ENCODE measurements at regions not wholly inside any gene's neighbourhood (a gene's known extent, or its start where the extent isn't known, plus 50 kb on each side); places are given as distances from the start of the nearest gene placed in this dataset.

GRCh38 chr4:33193109-33193508 lies 2472.9 kb downstream of the PCDH7 start:
- Mint-ChIP-seq H3K27ac (no peak overlapping the region), H3K4me1 (peaks cover 0 to 4% of the 10 kb centered on the region in 2 experiments; a peak in 2 of 4 replicates), H3K4me3 (no peak overlapping the region), H3K36me3 (ENCODE audit: insufficient read depth in 1 of 3, low read depth in 3 of 3) (peaks cover 0 to 4% (median 0%) of the 10 kb centered on the region in 3 experiments; a peak in 3 of 7 replicates), H3K9me3 (peaks cover 2 to 4% of the 10 kb centered on the region in 2 experiments; a peak in 2 of 5 replicates), H3K27me3 (ENCODE audit: low read depth) (no peaks in the 10 kb centered on the region)
- Histone ChIP-seq H2BK12ac (ENCODE audit: insufficient read length, low read depth, low read length) (no peak overlapping the region), H3K9me3 (ENCODE audit: control insufficient read depth, low read depth, low read length) (no peaks in the 10 kb centered on the region), H3K4me1 (ENCODE audit: insufficient read depth, low read length) (no peaks in the 10 kb centered on the region), H3K27me3 (ENCODE audit: insufficient read depth, low read length) (no peaks in the 10 kb centered on the region), H3K56ac (ENCODE audit: insufficient read length, low read depth, low read length) (no peak overlapping the region), H2BK120ac (ENCODE audit: low read depth, low read length, poor library complexity, severe bottlenecking) (no peak overlapping the region), H2BK5ac (ENCODE audit: insufficient read length, low read length) (no peak overlapping the region), H3K79me1 (ENCODE audit: insufficient read depth, low read depth, low read length, poor library complexity, severe bottlenecking) (no peaks in the 10 kb centered on the region), H3K4me2 (ENCODE audit: insufficient read depth, insufficient read length, low read length) (no peak overlapping the region), H3K18ac (ENCODE audit: insufficient read length, low read depth, low read length) (no peak overlapping the region), H4K5ac (ENCODE audit: insufficient read length, low read depth, low read length) (no peak overlapping the region), H4K20me1 (ENCODE audit: control insufficient read depth, insufficient read depth, insufficient read length) (no peaks in the 10 kb centered on the region), H3K4ac (ENCODE audit: low read depth, low read length) (no peak overlapping the region), H3K14ac (ENCODE audit: insufficient read depth, low read length) (no peak overlapping the region), H2BK20ac (ENCODE audit: low read depth, low read length, poor library complexity, severe bottlenecking) (no peak overlapping the region), H3K79me2 (ENCODE audit: insufficient read depth, low read length) (no peaks in the 10 kb centered on the region), H4K8ac (replicated peaks; ENCODE audit: insufficient read length, low read depth, low read length) (no peak overlapping the region), H4K91ac (ENCODE audit: insufficient read length, low read depth, low read length) (no peak overlapping the region), H2AK5ac (ENCODE audit: insufficient read length, low read length) (no peak overlapping the region), H3K9ac (ENCODE audit: extremely low read depth, insufficient read length, low read length) (no peak overlapping the region), H3K27ac (ENCODE audit: insufficient read length, low read depth, low read length) (no peak overlapping the region), H3K23me2 (ENCODE audit: insufficient read length, low read depth, low read length, poor library complexity, severe bottlenecking) (no peaks in the 10 kb centered on the region), H2BK15ac (ENCODE audit: low read depth, low read length) (no peak overlapping the region), H2AFZ (ENCODE audit: low read length) (no peak overlapping the region), H3T11ph (ENCODE audit: low read length) (no peak overlapping the region), H3K23ac (ENCODE audit: insufficient read length, low read depth, low read length) (no peak overlapping the region)
- WGBS (ENCODE audit: extremely low coverage, insufficient read length, low lambda C conversion rate), result no CpG with 5 or more reads among the region's 2 CpGs
- no peak for DNase-seq
- no peak for TF ChIP-seq CTCF (conservative IDR thresholded peaks at IDR 0.05)

Measured in H9 (cell line).